ENCODE measurements at regions not wholly inside any gene's neighbourhood (a gene's known extent, or its start where the extent isn't known, plus 50 kb on each side); places are given as distances from the start of the nearest gene placed in this dataset.

- no peak for TF ChIP-seq CTCF (IDR thresholded peaks at IDR 0.05; ENCODE audit: borderline replicate concordance, control extremely low read depth, extremely low read depth, insufficient read depth, missing control alignments)
- no peak for DNase-seq (ENCODE audit: low spot score)
- in situ Hi-C loops (cut with MboI; ENCODE audit: low sequenced_read_pairs, unreplicated experiment): no loop called here
Measured at GRCh38 chr4:96205143-96205936, 365.4 kb downstream of the PDHA2 start.

GRCh38 chr4:96227515-96227914 lies 387.6 kb downstream of the PDHA2 start:
- TF ChIP-seq CTCF (IDR thresholded peaks at IDR 0.05; ENCODE audit: borderline replicate concordance, control extremely low read depth, extremely low read depth, insufficient read depth, missing control alignments): no peak
- DNase-seq (ENCODE audit: low spot score): no peak
- in situ Hi-C loops (cut with MboI; ENCODE audit: low sequenced_read_pairs, unreplicated experiment): no loop called here

GRCh38 chr4:96228463-96228862 lies 388.6 kb downstream of the PDHA2 start:
- no peak for DNase-seq (ENCODE audit: low spot score)
- in situ Hi-C loops (cut with MboI; ENCODE audit: low sequenced_read_pairs, unreplicated experiment): no loop called here
- no peak for TF ChIP-seq CTCF (IDR thresholded peaks at IDR 0.05; ENCODE audit: borderline replicate concordance, control extremely low read depth, extremely low read depth, insufficient read depth, missing control alignments)

GRCh38 chr4:96240041-96240440 lies 400.1 kb downstream of the PDHA2 start:
- TF ChIP-seq CTCF (IDR thresholded peaks at IDR 0.05; ENCODE audit: borderline replicate concordance, control extremely low read depth, extremely low read depth, insufficient read depth, missing control alignments): no peak
- in situ Hi-C loops (cut with MboI; ENCODE audit: low sequenced_read_pairs, unreplicated experiment): no loop called here
- no peak for DNase-seq (ENCODE audit: low spot score)

- no peak for TF ChIP-seq CTCF (IDR thresholded peaks at IDR 0.05; ENCODE audit: borderline replicate concordance, control extremely low read depth, extremely low read depth, insufficient read depth, missing control alignments)
- no peak for DNase-seq (ENCODE audit: low spot score)
- in situ Hi-C loops (cut with MboI; ENCODE audit: low sequenced_read_pairs, unreplicated experiment): no loop called here
Measured at GRCh38 chr4:96241819-96242218, 401.9 kb downstream of the PDHA2 start.

- TF ChIP-seq CTCF (IDR thresholded peaks at IDR 0.05; ENCODE audit: borderline replicate concordance, control extremely low read depth, extremely low read depth, insufficient read depth, missing control alignments): no peak
- DNase-seq (ENCODE audit: low spot score): no peak
- in situ Hi-C loops (cut with MboI; ENCODE audit: low sequenced_read_pairs, unreplicated experiment): no loop called here
Measured at GRCh38 chr4:96247096-96247495, 407.2 kb downstream of the PDHA2 start.

All from GM13976 (cell line).